A673 (cell line): ENCODE measurements at regions not wholly inside any gene's neighbourhood (a gene's known extent, or its start where the extent isn't known, plus 50 kb on each side); places are given as distances from the start of the nearest gene placed in this dataset.

ENCODE experiments used
- BruUV-seq: library from RNA; stranded (reverse); fragments of 400-500 nt; replicated peaks from 2 replicates; lab custom pipeline; 2021; lab: Mats Ljungman, UMichigan
- CTCF ChIA-PET: fragments of 300-600 bp; sonication (Branson Sonifier 250); formaldehyde crosslinking; loops from one replicate; lab custom pipeline; 2022; ENCODE audit warnings: antibody characterized with exemption; lab: Charles Lee
- POLR2A ChIA-PET: fragments of 300-600 bp; sonication (Branson Sonifier 250); formaldehyde crosslinking; loops from one replicate; lab custom pipeline; 2022; ENCODE audit warnings: antibody characterized with exemption; ENCODE audit not compliant: low non-redundant PET; lab: Charles Lee
- DNase-seq: peaks from one replicate; pipeline ENCODE4 v3.0.0-alpha.2; 2015; ENCODE audit warnings: low spot score
- H3K27ac ChIP-seq: fragments of 200-600 bp; sonication (generic); 2 replicates; pipeline ENCODE4 v1.5.1; 2016; ENCODE audit warnings: mixed run types, low read depth, mild to moderate bottlenecking, mixed read lengths, antibody characterized with exemption, low read length; ENCODE audit not compliant: poor library complexity, severe bottlenecking
- H3K27me3 ChIP-seq: fragments of 200-600 bp; sonication (generic); replicated peaks from 2 replicates; pipeline ENCODE4 v1.6.1; 2017; ENCODE audit warnings: mixed run types, low read depth, mild to moderate bottlenecking, mixed read lengths, antibody characterized with exemption, low read length; ENCODE audit not compliant: insufficient read depth, poor library complexity
- H3K36me3 ChIP-seq: fragments of 200-600 bp; sonication (generic); 2 replicates; pipeline ENCODE4 v1.6.1; 2016; ENCODE audit warnings: mixed run types, mild to moderate bottlenecking, mixed read lengths, antibody characterized with exemption, low read length; ENCODE audit not compliant: insufficient read depth, poor library complexity, severe bottlenecking
- H3K4me1 ChIP-seq: fragments of 200-600 bp; sonication (generic); 2 replicates; pipeline ENCODE4 v1.6.1; 2017; ENCODE audit warnings: mixed run types, mild to moderate bottlenecking, mixed read lengths, antibody characterized with exemption, low read length; ENCODE audit not compliant: insufficient read depth, poor library complexity, severe bottlenecking
- H3K4me3 ChIP-seq: fragments of 200-600 bp; sonication (generic); 2 replicates; pipeline ENCODE4 v1.5.1; 2016; ENCODE audit warnings: low read depth, mixed run types, mild to moderate bottlenecking, mixed read lengths, low read length; ENCODE audit not compliant: poor library complexity, severe bottlenecking
- H3K9me3 ChIP-seq: fragments of 200-600 bp; sonication (generic); 2 replicates; pipeline ENCODE4 v1.6.1; 2016; ENCODE audit warnings: mixed run types, low read depth, mild to moderate bottlenecking, mixed read lengths, antibody characterized with exemption, low read length; ENCODE audit not compliant: poor library complexity, severe bottlenecking
- CTCF ChIP-seq: fragments of 300-800, 200-600 bp; sonication (generic); conservative IDR thresholded peaks from 2 replicates; pipeline ENCODE4 v1.5.1; 2017; ENCODE audit warnings: low read depth, mild to moderate bottlenecking, antibody characterized with exemption, low read length, moderate library complexity, mixed read lengths
- EZH2 ChIP-seq: fragments of 200-600 bp; sonication (generic); IDR thresholded peaks from 2 replicates; pipeline ENCODE4 v1.6.1; 2017; ENCODE audit warnings: borderline replicate concordance, low read depth, mild to moderate bottlenecking, mixed read lengths, antibody characterized with exemption, low read length; ENCODE audit not compliant: poor library complexity, severe bottlenecking
- intact Hi-C: fragments of 100-400 bp; cut with micrococcal nuclease; formaldehyde crosslinking; loops from one replicate; pipeline ENCODE4 v1.10.0; 2022; ENCODE audit not compliant: unreplicated experiment

GRCh38 chr20:50329981-50330503 lies 139.4 kb downstream of the CEBPB start:
- Histone ChIP-seq H3K4me1 (no peaks in the 10 kb centered on the region), H3K36me3 (no peaks in the 10 kb centered on the region), H3K27me3 (no peaks in the 10 kb centered on the region), H3K4me3 (no peak overlapping the region), H3K9me3 (no peaks in the 10 kb centered on the region), H3K27ac (no peak overlapping the region)
- BruUV-seq, result no TSS peak
- ChIA-PET POLR2A (no interaction called here), CTCF (no interaction called here)
- intact Hi-C loops, result no loop called here
- TF ChIP-seq CTCF, result no peak
- no peak for TF ChIP-seq EZH2
- no peak for DNase-seq

GRCh38 chr20:50330504-50331313 lies 140.1 kb downstream of the CEBPB start:
- DNase-seq, result no peak
- Histone ChIP-seq H3K27ac (no peak overlapping the region), H3K36me3 (no peaks in the 10 kb centered on the region), H3K4me3 (no peak overlapping the region), H3K9me3 (no peaks in the 10 kb centered on the region), H3K4me1 (no peaks in the 10 kb centered on the region), H3K27me3 (no peaks in the 10 kb centered on the region)
- ChIA-PET CTCF (no interaction called here), POLR2A (no interaction called here)
- BruUV-seq, result no TSS peak
- intact Hi-C loops, result no loop called here
- no peak for TF ChIP-seq EZH2
- TF ChIP-seq CTCF, result no peak

GRCh38 chr20:50331469-50332363 lies 141.1 kb downstream of the CEBPB start:
- no peaks in the 10 kb centered on the region for H3K27me3 ChIP-seq
- BruUV-seq, result no TSS peak
- no peaks in the 10 kb centered on the region for H3K36me3 ChIP-seq
- TF ChIP-seq EZH2 (no peak), CTCF (no peak)
- H3K4me3 ChIP-seq, result no peak overlapping the region
- no peak for DNase-seq
- no peak overlapping the region for H3K27ac ChIP-seq
- intact Hi-C loops, result no loop called here
- POLR2A ChIA-PET, result no interaction called here
- no peaks in the 10 kb centered on the region for H3K9me3 ChIP-seq
- CTCF ChIA-PET, result no interaction called here
- H3K4me1 ChIP-seq, result no peaks in the 10 kb centered on the region
